B cell (primary cell): ENCODE measurements at regions not wholly inside any gene's neighbourhood (a gene's known extent, or its start where the extent isn't known, plus 50 kb on each side); places are given as distances from the start of the nearest gene placed in this dataset.

Experiments used
- ATAC-seq: fragments of 200-7000 bp; cut with Tn5 transposase; one replicate; pipeline ENCODE4 v1.10.0; 2021; ENCODE audit warnings: low read depth, mild to moderate bottlenecking, moderate number of reproducible peaks, moderate library complexity
- CTCF ChIA-PET: fragments of 350-600 bp; sonication (Branson Sonifier 250); formaldehyde crosslinking; loops from one replicate; lab custom pipeline; 2021; ENCODE audit warnings: antibody characterized with exemption, inconsistent platforms; lab: Charles Lee
- POLR2A ChIA-PET: fragments of 350-600 bp; sonication (Branson Sonifier 250); formaldehyde crosslinking; loops from one replicate; lab custom pipeline; 2021; ENCODE audit warnings: antibody characterized with exemption; lab: Charles Lee
- DNase-seq: peaks from one replicate; pipeline ENCODE4 v3.0.0; 2013
- H2AFZ ChIP-seq: 2 replicates; pipeline ENCODE4 v1.6.1; 2012; ENCODE audit warnings: mild to moderate bottlenecking, low read depth, low read length; ENCODE audit not compliant: insufficient read depth, poor library complexity, severe bottlenecking
- H3K27ac ChIP-seq, 2 donors: 1 replicate in 1 of 2; 2 replicates in 1 of 2; pipeline ENCODE4 v1.5.1; 2012 to 2013; ENCODE audit warnings: low read length in 2 of 2, mild to moderate bottlenecking in 2 of 2, moderate library complexity in 1 of 2
- H3K27me3 ChIP-seq, 4 experiments: fragments of 200-600 bp in 1 of 4; sonication (generic) in 1 of 4; replicated peaks in 1 of 4; 1 replicate in 2 of 4; 2 replicates in 2 of 4; pipeline versions ENCODE4 v1.6.1 to v1.7.0; 2013 to 2016; ENCODE audit warnings: low read length in 3 of 4, mild to moderate bottlenecking in 2 of 4, mixed read lengths in 1 of 4, moderate library complexity in 1 of 4; ENCODE audit not compliant: insufficient read depth in 4 of 4, control insufficient read depth in 3 of 4; ENCODE audit errors: control extremely low read depth in 1 of 4
- H3K36me3 ChIP-seq, 2 experiments: replicated peaks in 1 of 2; 1 replicate in 1 of 2; 2 replicates in 1 of 2; pipeline versions ENCODE4 v1.6.1 to v1.7.1; 2013; ENCODE audit warnings: low read length in 1 of 2; ENCODE audit not compliant: insufficient read depth in 2 of 2, control insufficient read depth in 1 of 2; ENCODE audit errors: control extremely low read depth in 1 of 2, extremely low read depth in 1 of 2
- H3K4me1 ChIP-seq, 2 donors: fragments of 200-600 bp in 1 of 2; sonication (generic) in 1 of 2; 1 replicate in 1 of 2; 2 replicates in 1 of 2; pipeline versions ENCODE4 v1.5.1 to v1.6.1; 2013 to 2017; ENCODE audit warnings: low read length in 2 of 2; ENCODE audit not compliant: control insufficient read depth in 2 of 2, insufficient read depth in 2 of 2
- H3K4me2 ChIP-seq: replicated peaks from 2 replicates; pipeline ENCODE3; 2012; ENCODE audit warnings: mild to moderate bottlenecking, low read depth, low read length; ENCODE audit not compliant: poor library complexity, severe bottlenecking
- H3K4me3 ChIP-seq, 5 experiments: fragments of 200-600 bp in 1 of 5; sonication (generic) in 1 of 5; 1 replicate in 3 of 5; 2 replicates in 2 of 5; pipeline versions ENCODE4 v1.5.1 to v1.7.0; 2011 to 2016; ENCODE audit warnings: low read length in 4 of 5, mild to moderate bottlenecking in 4 of 5, low read depth in 2 of 5, control low read depth in 1 of 5, moderate library complexity in 1 of 5; ENCODE audit not compliant: insufficient read depth in 1 of 5; ENCODE audit errors: control extremely low read depth in 1 of 5, extremely low read depth in 1 of 5
- H3K79me2 ChIP-seq: fragments of 200-600 bp; sonication (generic); one replicate; pipeline ENCODE4 v1.6.0; 2016; ENCODE audit warnings: low read length; ENCODE audit not compliant: control insufficient read depth, insufficient read depth
- H3K9ac ChIP-seq: fragments of 200-600 bp; sonication (generic); 2 replicates; pipeline ENCODE4 v1.6.1; 2017; ENCODE audit warnings: mild to moderate bottlenecking, low read length, moderate library complexity
- H3K9me3 ChIP-seq, 3 donors: one replicate each; pipeline versions ENCODE4 v1.6.1 to v1.7.1; 2013; ENCODE audit warnings: low read length in 2 of 3; ENCODE audit not compliant: control insufficient read depth in 2 of 3, insufficient read depth in 1 of 3; ENCODE audit errors: control extremely low read depth in 1 of 3
- H4K20me1 ChIP-seq: 2 replicates; pipeline ENCODE4 v1.6.0; 2012; ENCODE audit warnings: mild to moderate bottlenecking, low read length; ENCODE audit not compliant: insufficient read depth, control insufficient read depth, poor library complexity, severe bottlenecking
- H3K27ac Mint-ChIP-seq: one replicate; pipeline ENCODE4 v1.8.0; 2021; ENCODE audit warnings: mixed read lengths
- H3K27me3 Mint-ChIP-seq: one replicate; pipeline ENCODE4 v1.8.0; 2021; ENCODE audit warnings: mixed read lengths
- H3K4me1 Mint-ChIP-seq: one replicate; pipeline ENCODE4 v1.8.0; 2021; ENCODE audit warnings: mixed read lengths
- H3K4me3 Mint-ChIP-seq: one replicate; pipeline ENCODE4 v1.8.0; 2021; ENCODE audit warnings: mixed read lengths
- H3K9me3 Mint-ChIP-seq: one replicate; pipeline ENCODE4 v1.8.0; 2022; ENCODE audit warnings: mixed read lengths; ENCODE audit not compliant: insufficient read depth
- CTCF ChIP-seq: fragments of 200-600 bp; IDR thresholded peaks from one replicate; pipeline ENCODE4 v1.8.0; 2022; ENCODE audit warnings: antibody characterized with exemption, mild to moderate bottlenecking
- EZH2 ChIP-seq: IDR thresholded peaks from 2 replicates; pipeline ENCODE4 v1.6.1; 2012; ENCODE audit warnings: borderline replicate concordance, low read depth, mild to moderate bottlenecking, moderate library complexity, low read length; ENCODE audit not compliant: insufficient read depth, poor library complexity, severe bottlenecking
- WGBS: methylation state at CpG from one replicate; pipeline ENCODE4 v1.1.5; 2013; ENCODE audit warnings: missing lambda C conversion rate; ENCODE audit not compliant: insufficient coverage; 5-methylcytosine and 5-hydroxymethylcytosine counted together
- intact Hi-C: fragments of 100-400 bp; cut with micrococcal nuclease; formaldehyde crosslinking; loops from one replicate; pipeline ENCODE4 v1.10.0; 2022

DNA sequence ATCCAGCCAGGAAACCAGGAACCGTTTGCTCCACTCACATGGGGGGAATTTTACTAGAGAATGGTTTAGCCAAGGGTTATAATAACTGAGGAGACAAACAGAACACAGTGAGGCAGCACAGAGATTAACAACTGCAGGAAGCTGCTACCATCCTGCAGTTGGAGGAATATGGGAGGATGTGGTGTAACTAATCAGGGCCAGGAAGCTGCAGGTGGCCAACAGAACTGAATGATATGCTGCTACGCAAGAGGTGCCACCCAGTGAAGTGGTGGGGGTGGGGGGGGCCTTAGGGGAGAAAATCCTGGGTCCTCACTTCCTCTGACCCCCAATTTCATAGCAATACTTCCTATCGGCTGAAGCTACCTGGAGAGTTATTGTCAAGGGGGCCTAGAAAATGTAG lies 306.4 kb upstream of the STT3B start:
- POLR2A ChIA-PET = interaction anchor here (0.6 to 1.9 kb wide), 3 partner anchors 306 to 1314 kb away, joined by 6 to 16 read pairs (median 7); partner anchors contain the start of gene STT3B
- Mint-ChIP-seq H3K27ac (peak overlapping the region; percentile 99), H3K9me3 (no peaks in the 10 kb centered on the region), H3K27me3 (no peaks in the 10 kb centered on the region), H3K4me3 (peak overlapping the region; percentile 80), H3K4me1 (peaks cover 68% of the 10 kb centered on the region)
- ATAC-seq (peak; percentile 8), DNase-seq (peak; percentile 72)
- no CpG with 5 or more reads among the region's 3 CpGs for WGBS
- TF ChIP-seq CTCF = no peak
- TF ChIP-seq EZH2 = no peak
- Histone ChIP-seq H4K20me1 (no peaks in the 10 kb centered on the region), H3K9ac (peak overlapping the region; percentile 31), H2AFZ (peak overlapping the region; percentile 6), H3K4me3 (peak overlapping the region in 2 of 5 experiments; percentile 6 to 8), H3K4me1 (peaks cover 69 to 78% of the 10 kb centered on the region in 2 donors), H3K27me3 (no peaks in the 10 kb centered on the region), H3K27ac (peak overlapping the region; percentile 86 to 91), H3K4me2 (peak overlapping the region; percentile 55), H3K79me2 (no peaks in the 10 kb centered on the region), H3K36me3 (no peaks in the 10 kb centered on the region), H3K9me3 (peaks cover 0 to 4% (median 0%) of the 10 kb centered on the region in 3 donors)
- intact Hi-C loops = loop anchor here (5.0 to 10.0 kb wide), 2 partner anchors 622 to 1886 kb away; partner anchors contain the start of genes CRTAP and TGFBR2
- CTCF ChIA-PET = interaction anchor here (1.3 to 1.7 kb wide), 2 partner anchors 13 to 307 kb away, joined by 3 to 5 read pairs; no protein-coding TSS in a partner anchor

DNA sequence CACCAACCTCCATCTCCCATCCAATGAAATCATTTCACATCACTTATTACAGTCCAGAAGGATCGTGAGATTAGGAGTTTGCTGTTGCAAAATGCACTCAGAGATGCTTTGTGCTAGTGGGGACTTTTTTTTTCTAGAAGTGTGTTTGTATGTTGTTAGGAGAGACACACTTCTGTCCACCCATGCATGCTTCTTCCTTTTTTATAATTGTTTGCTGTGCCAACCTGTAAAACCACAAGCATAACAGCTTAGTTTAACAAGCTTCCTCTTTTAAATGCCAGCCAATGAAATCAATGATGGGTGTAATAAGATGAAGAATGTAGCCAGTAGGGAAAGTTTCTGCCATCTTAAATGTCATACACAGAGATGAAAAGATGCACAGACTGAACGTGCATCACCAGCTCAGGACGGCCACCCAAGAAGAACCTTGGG lies 305.6 kb upstream of the STT3B start:
- H3K9ac ChIP-seq = peak overlapping the region; percentile 31
- no peaks in the 10 kb centered on the region for H3K79me2 ChIP-seq
- no CpG with 5 or more reads among the region's 3 CpGs for WGBS
- ChIA-PET CTCF (interaction anchor here (1.0 to 1.7 kb wide), 3 partner anchors 11 to 306 kb away, joined by 4 to 5 read pairs (median 4); partner anchors contain the start of gene STT3B), POLR2A (interaction anchor here (0.5 to 1.9 kb wide), 2 partner anchors 305 to 1485 kb away, joined by 4 to 16 read pairs; partner anchors contain the start of gene STT3B)
- peak overlapping the region in 2 of 5 experiments; percentile 6 to 8 for H3K4me3 ChIP-seq
- no peaks in the 10 kb centered on the region for H3K27me3 Mint-ChIP-seq
- H4K20me1 ChIP-seq = no peaks in the 10 kb centered on the region
- intact Hi-C loops = loop anchor here (1.0 to 10.0 kb wide), 3 partner anchors 305 to 1885 kb away; partner anchors contain the start of genes CRTAP, STT3B and TGFBR2
- H3K36me3 ChIP-seq = no peaks in the 10 kb centered on the region
- H3K4me2 ChIP-seq = peak overlapping the region; percentile 57
- H3K9me3 Mint-ChIP-seq = no peaks in the 10 kb centered on the region
- TF ChIP-seq EZH2 = no peak
- TF ChIP-seq CTCF = no peak
- no peak overlapping the region for H2AFZ ChIP-seq
- peak overlapping the region; percentile 99 for H3K27ac Mint-ChIP-seq
- H3K4me1 Mint-ChIP-seq = peaks cover 76% of the 10 kb centered on the region
- DNase-seq = peak; percentile 90
- H3K9me3 ChIP-seq = peaks cover 0 to 4% (median 0%) of the 10 kb centered on the region in 3 donors
- H3K27ac ChIP-seq = peak overlapping the region; percentile 86 to 91
- peaks cover 77 to 84% of the 10 kb centered on the region in 2 donors for H3K4me1 ChIP-seq
- no peaks in the 10 kb centered on the region for H3K27me3 ChIP-seq
- peak overlapping the region; percentile 80 for H3K4me3 Mint-ChIP-seq
- ATAC-seq = peak; percentile 83
